GM18502 (cell line): ENCODE measurements at regions not wholly inside any gene's neighbourhood (a gene's known extent, or its start where the extent isn't known, plus 50 kb on each side); places are given as distances from the start of the nearest gene placed in this dataset.
"Not testable (repeated sequence)": the region's sequence is repeated elsewhere in the genome, so short reads cannot be mapped to it uniquely, and the experiment has no call there.

Experiments
- ATAC-seq: cut with Tn5 transposase; IDR thresholded peaks from one replicate; pipeline ENCODE4 v1.9.1; 2021; ENCODE audit warnings: mild to moderate bottlenecking; ENCODE audit not compliant: unreplicated experiment, poor library complexity

- no peak for ATAC-seq
Measured at GRCh38 chr3:105974381-105974780, 105.6 kb upstream of the CBLB start.

GRCh38 chr3:105976196-105976595 lies 107.4 kb upstream of the CBLB start:
- ATAC-seq: no peak

- ATAC-seq: no peak
Measured at GRCh38 chr3:105979961-105980360, 111.1 kb upstream of the CBLB start.

- no peak for ATAC-seq
Measured at GRCh38 chr3:105982207-105982606, 113.4 kb upstream of the CBLB start.

GRCh38 chr3:105984837-105985236 lies 116.0 kb upstream of the CBLB start:
- no peak for ATAC-seq

- ATAC-seq: not testable (repeated sequence)
Measured at GRCh38 chr3:105986343-105986742, 117.5 kb upstream of the CBLB start.

GRCh38 chr3:105987809-105988208 lies 119.0 kb upstream of the CBLB start:
- ATAC-seq: no peak

- ATAC-seq: no peak
Measured at GRCh38 chr3:105988540-105989212, 119.9 kb upstream of the CBLB start.

- no peak for ATAC-seq
Measured at GRCh38 chr3:105996781-105997180, 128.0 kb upstream of the CBLB start.

GRCh38 chr3:105997466-105997799 lies 128.6 kb upstream of the CBLB start:
- ATAC-seq: no peak

- ATAC-seq: no peak
Measured at GRCh38 chr3:105997800-105998526, 129.2 kb upstream of the CBLB start.

- no peak for ATAC-seq
Measured at GRCh38 chr3:105999856-106000255, 131.0 kb upstream of the CBLB start.

GRCh38 chr3:106001923-106002322 lies 133.1 kb upstream of the CBLB start:
- ATAC-seq: no peak

GRCh38 chr3:106004137-106004681 lies 135.4 kb upstream of the CBLB start:
- ATAC-seq: no peak

- no peak for ATAC-seq
Measured at GRCh38 chr3:106004826-106005225, 136.0 kb upstream of the CBLB start.

GRCh38 chr3:106006001-106006400 lies 137.2 kb upstream of the CBLB start:
- ATAC-seq: no peak

GRCh38 chr3:106006571-106006970 lies 137.8 kb upstream of the CBLB start:
- ATAC-seq: no peak

GRCh38 chr3:106007512-106007911 lies 138.7 kb upstream of the CBLB start:
- ATAC-seq: no peak

- no peak for ATAC-seq
Measured at GRCh38 chr3:106008766-106009165, 140.0 kb upstream of the CBLB start.

GRCh38 chr3:106010829-106011228 lies 142.0 kb upstream of the CBLB start:
- ATAC-seq: no peak

GRCh38 chr3:106013971-106014370 lies 145.2 kb upstream of the CBLB start:
- ATAC-seq: no peak

GRCh38 chr3:106014518-106014917 lies 145.7 kb upstream of the CBLB start:
- no peak for ATAC-seq
